ENCODE measurements at regions not wholly inside any gene's neighbourhood (a gene's known extent, or its start where the extent isn't known, plus 50 kb on each side); places are given as distances from the start of the nearest gene placed in this dataset.

DNA sequence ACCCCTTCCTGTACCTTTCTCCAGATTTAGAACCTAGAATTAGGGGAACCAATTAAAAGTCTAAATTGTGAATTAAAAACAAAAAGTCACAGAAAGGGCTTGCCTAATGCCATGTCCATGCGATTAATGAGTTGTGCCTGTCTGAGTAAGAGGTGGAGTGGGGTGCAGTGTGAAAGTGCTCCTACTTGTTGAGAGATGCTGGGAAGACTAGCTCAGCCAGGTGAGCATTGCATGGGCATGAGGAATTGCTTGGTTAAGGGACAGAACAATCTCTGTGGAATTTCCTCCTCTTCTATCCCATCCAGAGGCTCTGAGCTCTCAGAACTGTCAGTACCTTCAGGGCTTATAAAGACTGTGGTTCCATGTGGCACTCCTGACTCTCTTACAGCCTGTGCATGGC is 159.0 kb upstream of the UBL3 start:
- TF ChIP-seq CTCF (IDR thresholded peaks at IDR 0.05): no peak
- no peak for TF ChIP-seq POLR2AphosphoS5 (IDR thresholded peaks at IDR 0.05; ENCODE audit: insufficient read depth in 1 of 2, low read depth in 1 of 2)
